Activated naive CD8-positive, alpha-beta T cell treated with anti-CD3 and anti-CD28 coated beads, Interleukin-2, amount 50 U/mL, for 24 hours (primary cell): ENCODE measurements at regions not wholly inside any gene's neighbourhood (a gene's known extent, or its start where the extent isn't known, plus 50 kb on each side); places are given as distances from the start of the nearest gene placed in this dataset.

Source experiments
- ATAC-seq: fragments of 150-1000 bp; cut with Tn5 transposase; one replicate; pipeline ENCODE4 v1.10.0; 2021
- DNase-seq: peaks from one replicate; pipeline ENCODE4 v3.0.0; 2021
- H3K27ac Mint-ChIP-seq: one replicate; pipeline ENCODE4 v1.8.0; 2021; ENCODE audit warnings: mild to moderate bottlenecking, mixed read lengths
- H3K27me3 Mint-ChIP-seq: one replicate; pipeline ENCODE4 v1.8.0; 2021; ENCODE audit warnings: mixed read lengths
- H3K36me3 Mint-ChIP-seq: one replicate; pipeline ENCODE4 v1.8.0; 2021; ENCODE audit warnings: low read depth, mixed read lengths
- H3K4me1 Mint-ChIP-seq: one replicate; pipeline ENCODE4 v1.8.0; 2021; ENCODE audit warnings: mixed read lengths
- H3K4me3 Mint-ChIP-seq: one replicate; pipeline ENCODE4 v1.8.0; 2021; ENCODE audit warnings: mild to moderate bottlenecking, moderate library complexity, mixed read lengths
- H3K9me3 Mint-ChIP-seq: one replicate; pipeline ENCODE4 v1.8.0; 2021; ENCODE audit warnings: mixed read lengths

DNA sequence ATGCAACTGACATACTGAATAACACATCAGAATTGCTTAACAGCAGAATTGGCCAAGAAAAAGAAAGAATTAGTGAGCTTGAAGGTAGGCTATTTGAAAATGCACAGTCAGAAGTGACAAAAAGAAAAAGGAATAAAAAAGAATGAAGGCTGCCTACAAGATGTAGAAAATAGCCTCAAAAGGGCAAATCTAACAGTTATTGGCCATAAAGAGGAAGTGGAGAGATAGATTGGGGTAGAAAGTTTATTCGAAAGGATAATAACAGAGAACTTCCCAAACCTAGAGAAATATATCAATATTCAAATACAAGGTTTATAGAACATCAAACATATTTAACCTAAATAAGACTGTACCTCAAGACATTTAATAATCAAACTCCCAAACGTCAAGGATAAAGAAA, 67.5 kb downstream of the ATP6V1G3 start:
- Mint-ChIP-seq H3K27ac (no peak overlapping the region), H3K27me3 (no peaks in the 10 kb centered on the region), H3K9me3 (peaks cover 13% of the 10 kb centered on the region), H3K36me3 (no peaks in the 10 kb centered on the region), H3K4me1 (no peaks in the 10 kb centered on the region), H3K4me3 (no peak overlapping the region)
- DNase-seq = no peak
- ATAC-seq = no peak

GRCh38 chr1:198472119-198472518, 68.4 kb downstream of the ATP6V1G3 start:
- no peak overlapping the region for H3K27ac Mint-ChIP-seq
- H3K36me3 Mint-ChIP-seq = no peaks in the 10 kb centered on the region
- no peaks in the 10 kb centered on the region for H3K4me1 Mint-ChIP-seq
- H3K4me3 Mint-ChIP-seq = no peak overlapping the region
- peaks cover 13% of the 10 kb centered on the region for H3K9me3 Mint-ChIP-seq
- no peaks in the 10 kb centered on the region for H3K27me3 Mint-ChIP-seq
- DNase-seq = no peak
- ATAC-seq = no peak

- no peak for ATAC-seq
- DNase-seq = no peak
- Mint-ChIP-seq H3K9me3 (peaks cover 2% of the 10 kb centered on the region), H3K4me3 (no peak overlapping the region), H3K36me3 (no peaks in the 10 kb centered on the region), H3K27ac (no peak overlapping the region), H3K27me3 (no peaks in the 10 kb centered on the region), H3K4me1 (peaks cover 8% of the 10 kb centered on the region)
Measured at GRCh38 chr1:198467907-198468306, 72.6 kb downstream of the ATP6V1G3 start.

DNA sequence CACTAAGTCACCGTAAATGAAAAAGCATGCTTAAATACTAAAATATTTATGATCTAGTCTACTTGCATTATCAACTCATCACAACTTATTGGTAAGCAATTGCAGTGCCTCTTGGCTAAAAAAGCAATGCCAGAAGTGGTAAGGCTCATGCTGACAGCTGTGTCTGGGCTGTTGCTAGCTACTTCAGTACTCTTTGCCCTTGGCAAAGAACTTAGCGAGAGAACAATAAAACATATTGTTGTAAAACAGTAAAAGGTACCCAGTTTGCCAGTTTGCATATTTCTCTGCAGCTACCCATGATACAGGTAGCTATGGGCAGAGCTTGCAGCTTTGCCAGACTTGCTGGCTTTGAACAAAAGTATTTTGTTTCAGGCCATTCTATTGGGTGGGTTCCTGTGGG, 73.1 kb downstream of the ATP6V1G3 start:
- Mint-ChIP-seq H3K4me1 (peaks cover 8% of the 10 kb centered on the region), H3K27ac (no peak overlapping the region), H3K4me3 (no peak overlapping the region), H3K9me3 (no peaks in the 10 kb centered on the region), H3K27me3 (no peaks in the 10 kb centered on the region), H3K36me3 (no peaks in the 10 kb centered on the region)
- DNase-seq (no peak), ATAC-seq (no peak)

- no peak for DNase-seq
- Mint-ChIP-seq H3K9me3 (no peaks in the 10 kb centered on the region), H3K4me3 (no peak overlapping the region), H3K27me3 (no peaks in the 10 kb centered on the region), H3K36me3 (no peaks in the 10 kb centered on the region), H3K27ac (no peak overlapping the region), H3K4me1 (peaks cover 8% of the 10 kb centered on the region)
- ATAC-seq = no peak
Measured at GRCh38 chr1:198465201-198466144, 75.0 kb downstream of the ATP6V1G3 start.

- no peaks in the 10 kb centered on the region for H3K27me3 Mint-ChIP-seq
- H3K9me3 Mint-ChIP-seq = no peaks in the 10 kb centered on the region
- no peak overlapping the region for H3K4me3 Mint-ChIP-seq
- H3K4me1 Mint-ChIP-seq = peaks cover 8% of the 10 kb centered on the region
- H3K36me3 Mint-ChIP-seq = no peaks in the 10 kb centered on the region
- ATAC-seq (no peak), DNase-seq (no peak)
- H3K27ac Mint-ChIP-seq = no peak overlapping the region
Measured at GRCh38 chr1:198463709-198464108, 76.8 kb downstream of the ATP6V1G3 start.

GRCh38 chr1:198462365-198463019, 78.0 kb downstream of the ATP6V1G3 start:
- H3K9me3 Mint-ChIP-seq = no peaks in the 10 kb centered on the region
- no peak for DNase-seq
- H3K27ac Mint-ChIP-seq = no peak overlapping the region
- no peaks in the 10 kb centered on the region for H3K36me3 Mint-ChIP-seq
- no peak overlapping the region for H3K4me3 Mint-ChIP-seq
- peak; percentile 65 for ATAC-seq
- no peaks in the 10 kb centered on the region for H3K27me3 Mint-ChIP-seq
- H3K4me1 Mint-ChIP-seq = peaks cover 8% of the 10 kb centered on the region

DNA sequence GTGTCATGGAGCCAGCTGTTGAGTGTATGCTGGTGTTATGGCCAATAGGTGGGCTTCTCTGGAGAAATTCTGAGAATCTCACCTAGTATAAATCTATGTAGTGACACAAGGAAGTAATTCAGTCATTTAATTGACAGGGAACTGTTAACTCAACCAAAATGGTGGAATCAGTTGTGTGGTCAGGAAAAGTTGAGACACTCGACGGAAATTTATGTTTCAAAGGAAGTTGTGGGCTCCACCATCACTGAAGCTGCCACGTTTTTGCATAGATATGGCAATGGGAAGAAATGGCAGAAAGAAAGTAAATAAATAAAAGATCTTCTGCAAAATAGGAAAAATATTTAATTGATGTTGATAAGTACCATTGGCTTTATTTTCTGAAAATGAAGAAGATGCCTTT, 84.5 kb downstream of the ATP6V1G3 start:
- H3K36me3 Mint-ChIP-seq = no peaks in the 10 kb centered on the region

DNA sequence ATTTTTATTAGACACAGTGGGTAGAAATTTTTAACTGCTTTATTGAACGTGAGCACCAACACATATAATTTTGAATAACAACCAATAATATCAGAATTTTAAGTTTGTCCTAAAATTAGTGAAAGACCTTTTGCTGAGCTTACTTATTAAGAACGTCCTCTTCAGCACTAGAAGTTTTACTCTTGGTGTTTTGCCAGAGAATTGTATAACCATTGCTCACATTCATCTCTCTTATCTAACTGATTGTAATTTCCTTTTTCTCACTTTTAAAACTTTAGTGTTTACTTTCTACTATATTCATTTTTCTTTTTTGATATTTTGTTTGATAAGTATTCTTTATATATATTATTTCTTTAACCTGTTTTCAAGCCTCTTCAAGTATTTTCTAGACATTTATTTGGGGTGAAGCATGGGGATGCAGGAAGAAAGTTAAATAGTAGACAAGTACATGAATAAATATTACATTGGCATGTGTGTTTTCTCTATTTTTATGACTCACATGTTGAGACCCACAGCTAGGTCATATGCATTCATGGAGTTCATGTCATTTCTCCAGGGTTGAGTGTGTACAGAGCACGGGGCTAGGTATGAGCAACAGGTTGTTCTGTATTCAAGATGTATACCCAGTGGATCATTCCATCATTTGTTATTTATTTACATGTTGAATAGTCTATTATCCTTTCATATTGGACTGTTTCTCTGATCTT, 90.6 kb downstream of the ATP6V1G3 start:
- H3K4me1 Mint-ChIP-seq = no peaks in the 10 kb centered on the region
- ATAC-seq = no peak
- H3K27me3 Mint-ChIP-seq = no peaks in the 10 kb centered on the region
- DNase-seq = no peak
- no peaks in the 10 kb centered on the region for H3K9me3 Mint-ChIP-seq
- H3K36me3 Mint-ChIP-seq = no peaks in the 10 kb centered on the region
- no peak overlapping the region for H3K27ac Mint-ChIP-seq
- no peak overlapping the region for H3K4me3 Mint-ChIP-seq

More for the DNA sequence above, 84.5 kb downstream of the ATP6V1G3 start:
- H3K27me3 Mint-ChIP-seq = no peaks in the 10 kb centered on the region
- H3K4me3 Mint-ChIP-seq = no peak overlapping the region
- no peak for ATAC-seq
- no peak for DNase-seq
- H3K4me1 Mint-ChIP-seq = no peaks in the 10 kb centered on the region
- no peak overlapping the region for H3K27ac Mint-ChIP-seq
- H3K9me3 Mint-ChIP-seq = no peaks in the 10 kb centered on the region

GRCh38 chr1:198449261-198449660, 91.2 kb downstream of the ATP6V1G3 start:
- H3K27ac Mint-ChIP-seq = no peak overlapping the region
- H3K27me3 Mint-ChIP-seq = no peaks in the 10 kb centered on the region
- no peaks in the 10 kb centered on the region for H3K4me1 Mint-ChIP-seq
- no peak overlapping the region for H3K4me3 Mint-ChIP-seq
- DNase-seq = no peak
- no peak for ATAC-seq
- no peaks in the 10 kb centered on the region for H3K36me3 Mint-ChIP-seq
- no peaks in the 10 kb centered on the region for H3K9me3 Mint-ChIP-seq

- DNase-seq = no peak
- no peak for ATAC-seq
- H3K9me3 Mint-ChIP-seq = no peaks in the 10 kb centered on the region
- H3K27me3 Mint-ChIP-seq = no peaks in the 10 kb centered on the region
- H3K27ac Mint-ChIP-seq = no peak overlapping the region
- H3K4me3 Mint-ChIP-seq = no peak overlapping the region
- H3K36me3 Mint-ChIP-seq = no peaks in the 10 kb centered on the region
- H3K4me1 Mint-ChIP-seq = no peaks in the 10 kb centered on the region
Measured at GRCh38 chr1:198447468-198447867, 93.0 kb downstream of the ATP6V1G3 start.

DNA sequence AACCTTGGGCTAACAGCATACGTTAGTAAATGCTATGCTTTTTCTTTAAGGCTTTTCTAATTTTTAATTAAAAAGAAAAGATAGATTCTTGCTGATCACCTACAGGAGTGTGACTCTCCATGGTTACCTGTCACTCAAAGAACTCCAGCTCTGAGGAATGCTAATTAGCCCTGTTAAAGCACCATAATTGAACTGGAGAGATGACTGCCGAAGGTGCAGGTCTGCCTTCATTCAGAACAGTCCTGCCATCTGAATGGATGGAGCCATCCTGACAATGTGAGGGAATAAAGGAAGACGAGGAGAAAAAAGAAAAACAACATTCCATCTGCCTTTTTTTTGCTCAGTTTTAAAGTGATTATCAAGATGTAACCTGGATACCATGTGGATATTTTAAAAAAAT, 94.6 kb downstream of the ATP6V1G3 start:
- Mint-ChIP-seq H3K4me1 (no peaks in the 10 kb centered on the region), H3K9me3 (no peaks in the 10 kb centered on the region), H3K36me3 (no peaks in the 10 kb centered on the region), H3K4me3 (no peak overlapping the region), H3K27me3 (no peaks in the 10 kb centered on the region), H3K27ac (no peak overlapping the region)
- DNase-seq = no peak
- no peak for ATAC-seq

- Mint-ChIP-seq H3K27ac (no peak overlapping the region), H3K27me3 (no peaks in the 10 kb centered on the region), H3K36me3 (no peaks in the 10 kb centered on the region), H3K4me1 (no peaks in the 10 kb centered on the region), H3K9me3 (no peaks in the 10 kb centered on the region), H3K4me3 (no peak overlapping the region)
- ATAC-seq = no peak
- DNase-seq = no peak
Measured at GRCh38 chr1:198444792-198445191, 95.7 kb downstream of the ATP6V1G3 start.

GRCh38 chr1:198443365-198444233, 96.9 kb downstream of the ATP6V1G3 start:
- H3K27ac Mint-ChIP-seq = no peak overlapping the region
- no peaks in the 10 kb centered on the region for H3K4me1 Mint-ChIP-seq
- ATAC-seq (no peak), DNase-seq (no peak)
- H3K9me3 Mint-ChIP-seq = no peaks in the 10 kb centered on the region
- no peaks in the 10 kb centered on the region for H3K27me3 Mint-ChIP-seq
- H3K36me3 Mint-ChIP-seq = no peaks in the 10 kb centered on the region
- H3K4me3 Mint-ChIP-seq = no peak overlapping the region
